Ovary (tissue), 7 donors: ENCODE measurements at regions not wholly inside any gene's neighbourhood (a gene's known extent, or its start where the extent isn't known, plus 50 kb on each side); places are given as distances from the start of the nearest gene placed in this dataset.

ENCODE experiments used
- DNase-seq, 5 donors: peaks; one replicate each; pipeline ENCODE4 v3.0.0-alpha.2; 2019 to 2020
- H3K27ac ChIP-seq, 2 donors: fragments of 200-600 bp; one replicate each; pipeline versions ENCODE4 v1.5.1 to v1.8.0; 2019 to 2022
- H3K27me3 ChIP-seq: fragments of 200-600 bp; one replicate; pipeline ENCODE4 v1.8.0; 2022
- H3K36me3 ChIP-seq: fragments of 200-600 bp; sonication (generic); one replicate; pipeline ENCODE4 v1.5.1; 2019
- H3K4me1 ChIP-seq: one replicate; pipeline ENCODE4 v1.8.1; 2013; ENCODE audit warnings: mild to moderate bottlenecking, moderate library complexity; ENCODE audit not compliant: insufficient read depth
- H3K4me3 ChIP-seq: fragments of 200-600 bp; sonication (generic); one replicate; pipeline ENCODE4 v1.5.1; 2017
- H3K9me3 ChIP-seq, 2 donors: fragments of 200-600 bp in 1 of 2; sonication (generic) in 1 of 2; one replicate each; pipeline versions ENCODE4 v1.5.1 to v1.8.1; 2013 to 2019; ENCODE audit warnings: mild to moderate bottlenecking in 1 of 2, moderate library complexity in 1 of 2
- EP300 ChIP-seq: sonication (generic); formaldehyde crosslinking; IDR thresholded peaks from one replicate; pipeline ENCODE4 v1.6.1; 2017; ENCODE audit warnings: antibody characterized with exemption
- POLR2A ChIP-seq: fragments of 450-650 bp; IDR thresholded peaks from one replicate; pipeline ENCODE4 v1.6.1; 2017; ENCODE audit warnings: antibody characterized with exemption, mild to moderate bottlenecking, moderate library complexity
- WGBS, 3 donors: extraction: QIAGEN DNeasy Blood & Tissue Kit in 1 of 3; methylation state at CpG; one replicate each; pipeline versions ENCODE4 v1.1.5 to v1.1.7; 2013 to 2017; 5-methylcytosine and 5-hydroxymethylcytosine counted together
- intact Hi-C, 4 donors: fragments of 100-400 bp; cut with DNase I; formaldehyde crosslinking; loops; one replicate each; pipeline versions ENCODE4 v1.11.0 to v1.15.1; 2022 to 2023
- TF ChIP-seq, protein P1 (sequence below), 3 donors: fragments of 450-650 bp in 2 of 3; fragments of 200-600 bp in 1 of 3; IDR thresholded peaks; one replicate each; pipeline versions ENCODE4 v1.5.1 to v1.8.0; 2016 to 2022; ENCODE audit warnings: antibody characterized with exemption in 3 of 3, mild to moderate bottlenecking in 1 of 3
- donor health status: DM: no; HTN: no; CAD: no; lungs with moderate emphysema.
- donor health status: DM: no; HTN: no; CAD: no.
- donor health status: Bipolar disorder and iron deficiency.
- donor health status: DM: no; HTN: no; CAD: no.
- donor health status: DM: yes; HTN: yes; CAD: no.

- Histone ChIP-seq H3K27me3 (no peaks in the 10 kb centered on the region), H3K9me3 (no peaks in the 10 kb centered on the region), H3K4me1 (peaks cover 1% of the 10 kb centered on the region), H3K4me3 (no peak overlapping the region), H3K36me3 (no peaks in the 10 kb centered on the region), H3K27ac (peak overlapping the region in 1 of 2 donors; percentile 38)
- TF ChIP-seq EP300 = no peak
- TF ChIP-seq, protein P1, sequence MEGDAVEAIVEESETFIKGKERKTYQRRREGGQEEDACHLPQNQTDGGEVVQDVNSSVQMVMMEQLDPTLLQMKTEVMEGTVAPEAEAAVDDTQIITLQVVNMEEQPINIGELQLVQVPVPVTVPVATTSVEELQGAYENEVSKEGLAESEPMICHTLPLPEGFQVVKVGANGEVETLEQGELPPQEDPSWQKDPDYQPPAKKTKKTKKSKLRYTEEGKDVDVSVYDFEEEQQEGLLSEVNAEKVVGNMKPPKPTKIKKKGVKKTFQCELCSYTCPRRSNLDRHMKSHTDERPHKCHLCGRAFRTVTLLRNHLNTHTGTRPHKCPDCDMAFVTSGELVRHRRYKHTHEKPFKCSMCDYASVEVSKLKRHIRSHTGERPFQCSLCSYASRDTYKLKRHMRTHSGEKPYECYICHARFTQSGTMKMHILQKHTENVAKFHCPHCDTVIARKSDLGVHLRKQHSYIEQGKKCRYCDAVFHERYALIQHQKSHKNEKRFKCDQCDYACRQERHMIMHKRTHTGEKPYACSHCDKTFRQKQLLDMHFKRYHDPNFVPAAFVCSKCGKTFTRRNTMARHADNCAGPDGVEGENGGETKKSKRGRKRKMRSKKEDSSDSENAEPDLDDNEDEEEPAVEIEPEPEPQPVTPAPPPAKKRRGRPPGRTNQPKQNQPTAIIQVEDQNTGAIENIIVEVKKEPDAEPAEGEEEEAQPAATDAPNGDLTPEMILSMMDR (IDR thresholded peaks at IDR 0.05) = no peak
- no peak for TF ChIP-seq POLR2A
- intact Hi-C loops = no loop called here
- peak in 1 of 5 donors; percentile 20 for DNase-seq
- WGBS, 3 donors = 5 to 8% (median 6%) methylated on average over 5 of the region's 5 CpGs
Observed at GRCh38 chrX:87805829-87806490, 288.4 kb downstream of the KLHL4 start.

DNA sequence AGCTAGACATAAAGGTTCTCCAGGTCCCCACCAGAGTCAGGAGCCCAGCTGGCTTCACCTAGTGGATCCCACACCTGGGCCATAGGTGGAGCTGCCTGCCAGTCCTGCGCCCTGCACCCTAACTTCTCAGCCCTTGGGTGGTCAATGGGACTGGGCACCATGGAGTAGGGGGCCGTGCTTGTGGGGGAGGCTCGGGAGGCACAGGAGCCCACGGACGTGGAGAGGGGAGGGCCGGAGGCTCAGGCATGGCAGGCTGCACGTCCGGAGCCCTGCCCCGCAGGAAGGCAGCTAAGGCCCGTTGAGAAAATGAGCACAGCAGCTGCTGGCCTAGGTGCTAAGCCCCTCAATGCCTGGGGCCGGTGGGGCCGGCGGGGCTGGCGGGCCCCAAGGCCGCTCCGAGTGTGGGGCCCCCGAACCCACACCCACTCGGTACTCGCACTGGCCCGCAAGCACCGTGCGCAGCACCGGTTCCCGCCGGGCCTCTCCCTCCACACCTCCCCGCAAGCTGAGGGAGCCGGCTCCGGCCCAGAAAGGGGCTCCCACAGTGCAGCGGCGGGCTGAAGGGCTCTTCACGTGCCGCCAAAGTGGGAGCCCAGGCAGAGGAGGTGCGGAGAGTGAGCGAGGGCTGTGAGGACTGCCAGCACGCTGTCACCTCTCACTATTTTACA is 291.1 kb downstream of the KLHL4 start:
- no peak for DNase-seq
- Histone ChIP-seq H3K36me3 (no peaks in the 10 kb centered on the region), H3K4me1 (peaks cover 1% of the 10 kb centered on the region), H3K27me3 (no peaks in the 10 kb centered on the region), H3K9me3 (no peaks in the 10 kb centered on the region), H3K4me3 (no peak overlapping the region), H3K27ac (no peak overlapping the region)
- WGBS, 3 donors = 84 to 89% (median 84%) methylated on average over 35 of the region's 35 CpGs
- TF ChIP-seq, protein P1 (IDR thresholded peaks at IDR 0.05) = no peak
- TF ChIP-seq EP300 (no peak), POLR2A (no peak)
- intact Hi-C loops = no loop called here

GRCh38 chrX:87813566-87813965 is 296.0 kb downstream of the KLHL4 start:
- DNase-seq = no peak
- Histone ChIP-seq H3K9me3 (no peaks in the 10 kb centered on the region), H3K4me3 (no peak overlapping the region), H3K27ac (no peak overlapping the region), H3K36me3 (no peaks in the 10 kb centered on the region), H3K4me1 (peaks cover 1% of the 10 kb centered on the region), H3K27me3 (no peaks in the 10 kb centered on the region)
- intact Hi-C loops = no loop called here
- WGBS, 3 donors = 37 to 68% (median 59%) methylated on average over 3 to 4 of the region's 4 CpGs
- TF ChIP-seq, protein P1 (IDR thresholded peaks at IDR 0.05) = no peak
- TF ChIP-seq POLR2A (no peak), EP300 (no peak)

- TF ChIP-seq EP300 (no peak), POLR2A (no peak)
- TF ChIP-seq, protein P1 (IDR thresholded peaks at IDR 0.05) = no peak
- WGBS, 3 donors = 91 to 98% (median 94%) methylated on average over 1 of the region's 1 CpG
- Histone ChIP-seq H3K9me3 (no peaks in the 10 kb centered on the region), H3K36me3 (no peaks in the 10 kb centered on the region), H3K27me3 (no peaks in the 10 kb centered on the region), H3K4me1 (no peaks in the 10 kb centered on the region), H3K4me3 (no peak overlapping the region), H3K27ac (no peak overlapping the region)
- DNase-seq = no peak
- intact Hi-C loops = no loop called here
Observed at GRCh38 chrX:87846956-87847355, 329.4 kb downstream of the KLHL4 start.
